ENCODE measurements at regions not wholly inside any gene's neighbourhood (a gene's known extent, or its start where the extent isn't known, plus 50 kb on each side); places are given as distances from the start of the nearest gene placed in this dataset.

DNA sequence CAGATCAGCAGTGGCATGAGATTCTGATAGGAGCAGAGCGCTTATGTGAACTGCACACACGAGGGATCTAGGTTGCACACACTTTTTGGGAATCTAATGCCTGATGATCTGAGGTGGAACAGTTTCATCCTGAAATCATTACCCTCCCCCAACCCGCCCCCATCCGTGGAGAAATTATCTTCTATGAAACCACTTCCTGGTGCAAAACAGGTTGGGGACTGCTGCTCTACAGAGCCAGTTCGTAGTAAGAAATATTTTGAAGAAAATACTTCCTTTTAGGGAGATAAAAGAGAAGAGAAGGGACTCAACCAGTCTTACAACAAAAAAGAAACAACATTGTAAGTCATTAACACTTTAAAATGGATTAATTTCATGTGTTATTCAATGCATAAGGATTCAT, 1308.2 kb downstream of the GATA3 start:
- no peak for TF ChIP-seq EGR1 (IDR thresholded peaks at IDR 0.05; ENCODE audit: low read depth in 2 of 2)
- TF ChIP-seq, protein P1, sequence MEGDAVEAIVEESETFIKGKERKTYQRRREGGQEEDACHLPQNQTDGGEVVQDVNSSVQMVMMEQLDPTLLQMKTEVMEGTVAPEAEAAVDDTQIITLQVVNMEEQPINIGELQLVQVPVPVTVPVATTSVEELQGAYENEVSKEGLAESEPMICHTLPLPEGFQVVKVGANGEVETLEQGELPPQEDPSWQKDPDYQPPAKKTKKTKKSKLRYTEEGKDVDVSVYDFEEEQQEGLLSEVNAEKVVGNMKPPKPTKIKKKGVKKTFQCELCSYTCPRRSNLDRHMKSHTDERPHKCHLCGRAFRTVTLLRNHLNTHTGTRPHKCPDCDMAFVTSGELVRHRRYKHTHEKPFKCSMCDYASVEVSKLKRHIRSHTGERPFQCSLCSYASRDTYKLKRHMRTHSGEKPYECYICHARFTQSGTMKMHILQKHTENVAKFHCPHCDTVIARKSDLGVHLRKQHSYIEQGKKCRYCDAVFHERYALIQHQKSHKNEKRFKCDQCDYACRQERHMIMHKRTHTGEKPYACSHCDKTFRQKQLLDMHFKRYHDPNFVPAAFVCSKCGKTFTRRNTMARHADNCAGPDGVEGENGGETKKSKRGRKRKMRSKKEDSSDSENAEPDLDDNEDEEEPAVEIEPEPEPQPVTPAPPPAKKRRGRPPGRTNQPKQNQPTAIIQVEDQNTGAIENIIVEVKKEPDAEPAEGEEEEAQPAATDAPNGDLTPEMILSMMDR (IDR thresholded peaks at IDR 0.05; ENCODE audit: low read depth, low read length, missing input control): no peak
- TF ChIP-seq RXRA (IDR thresholded peaks at IDR 0.05): no peak
- TF ChIP-seq, protein P2, sequence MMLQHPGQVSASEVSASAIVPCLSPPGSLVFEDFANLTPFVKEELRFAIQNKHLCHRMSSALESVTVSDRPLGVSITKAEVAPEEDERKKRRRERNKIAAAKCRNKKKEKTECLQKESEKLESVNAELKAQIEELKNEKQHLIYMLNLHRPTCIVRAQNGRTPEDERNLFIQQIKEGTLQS (IDR thresholded peaks at IDR 0.05): no peak
- TF ChIP-seq, protein P3, sequence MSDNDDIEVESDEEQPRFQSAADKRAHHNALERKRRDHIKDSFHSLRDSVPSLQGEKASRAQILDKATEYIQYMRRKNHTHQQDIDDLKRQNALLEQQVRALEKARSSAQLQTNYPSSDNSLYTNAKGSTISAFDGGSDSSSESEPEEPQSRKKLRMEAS (IDR thresholded peaks at IDR 0.05): no peak
- TF ChIP-seq SP1 (IDR thresholded peaks at IDR 0.05): no peak
- TF ChIP-seq GABPA (IDR thresholded peaks at IDR 0.05 in 1 of 2, conservative IDR thresholded peaks at IDR 0.05 in 1 of 2): no peak
- TF ChIP-seq, protein P4, sequence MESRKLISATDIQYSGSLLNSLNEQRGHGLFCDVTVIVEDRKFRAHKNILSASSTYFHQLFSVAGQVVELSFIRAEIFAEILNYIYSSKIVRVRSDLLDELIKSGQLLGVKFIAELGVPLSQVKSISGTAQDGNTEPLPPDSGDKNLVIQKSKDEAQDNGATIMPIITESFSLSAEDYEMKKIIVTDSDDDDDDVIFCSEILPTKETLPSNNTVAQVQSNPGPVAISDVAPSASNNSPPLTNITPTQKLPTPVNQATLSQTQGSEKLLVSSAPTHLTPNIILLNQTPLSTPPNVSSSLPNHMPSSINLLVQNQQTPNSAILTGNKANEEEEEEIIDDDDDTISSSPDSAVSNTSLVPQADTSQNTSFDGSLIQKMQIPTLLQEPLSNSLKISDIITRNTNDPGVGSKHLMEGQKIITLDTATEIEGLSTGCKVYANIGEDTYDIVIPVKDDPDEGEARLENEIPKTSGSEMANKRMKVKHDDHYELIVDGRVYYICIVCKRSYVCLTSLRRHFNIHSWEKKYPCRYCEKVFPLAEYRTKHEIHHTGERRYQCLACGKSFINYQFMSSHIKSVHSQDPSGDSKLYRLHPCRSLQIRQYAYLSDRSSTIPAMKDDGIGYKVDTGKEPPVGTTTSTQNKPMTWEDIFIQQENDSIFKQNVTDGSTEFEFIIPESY (IDR thresholded peaks at IDR 0.05): no peak
- TF ChIP-seq, protein P5, sequence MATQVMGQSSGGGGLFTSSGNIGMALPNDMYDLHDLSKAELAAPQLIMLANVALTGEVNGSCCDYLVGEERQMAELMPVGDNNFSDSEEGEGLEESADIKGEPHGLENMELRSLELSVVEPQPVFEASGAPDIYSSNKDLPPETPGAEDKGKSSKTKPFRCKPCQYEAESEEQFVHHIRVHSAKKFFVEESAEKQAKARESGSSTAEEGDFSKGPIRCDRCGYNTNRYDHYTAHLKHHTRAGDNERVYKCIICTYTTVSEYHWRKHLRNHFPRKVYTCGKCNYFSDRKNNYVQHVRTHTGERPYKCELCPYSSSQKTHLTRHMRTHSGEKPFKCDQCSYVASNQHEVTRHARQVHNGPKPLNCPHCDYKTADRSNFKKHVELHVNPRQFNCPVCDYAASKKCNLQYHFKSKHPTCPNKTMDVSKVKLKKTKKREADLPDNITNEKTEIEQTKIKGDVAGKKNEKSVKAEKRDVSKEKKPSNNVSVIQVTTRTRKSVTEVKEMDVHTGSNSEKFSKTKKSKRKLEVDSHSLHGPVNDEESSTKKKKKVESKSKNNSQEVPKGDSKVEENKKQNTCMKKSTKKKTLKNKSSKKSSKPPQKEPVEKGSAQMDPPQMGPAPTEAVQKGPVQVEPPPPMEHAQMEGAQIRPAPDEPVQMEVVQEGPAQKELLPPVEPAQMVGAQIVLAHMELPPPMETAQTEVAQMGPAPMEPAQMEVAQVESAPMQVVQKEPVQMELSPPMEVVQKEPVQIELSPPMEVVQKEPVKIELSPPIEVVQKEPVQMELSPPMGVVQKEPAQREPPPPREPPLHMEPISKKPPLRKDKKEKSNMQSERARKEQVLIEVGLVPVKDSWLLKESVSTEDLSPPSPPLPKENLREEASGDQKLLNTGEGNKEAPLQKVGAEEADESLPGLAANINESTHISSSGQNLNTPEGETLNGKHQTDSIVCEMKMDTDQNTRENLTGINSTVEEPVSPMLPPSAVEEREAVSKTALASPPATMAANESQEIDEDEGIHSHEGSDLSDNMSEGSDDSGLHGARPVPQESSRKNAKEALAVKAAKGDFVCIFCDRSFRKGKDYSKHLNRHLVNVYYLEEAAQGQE (IDR thresholded peaks at IDR 0.05): no peak
- no peak for TF ChIP-seq YY1 (IDR thresholded peaks at IDR 0.05)
- no peak for TF ChIP-seq JUND (IDR thresholded peaks at IDR 0.05)
- TF ChIP-seq FOXA1 (IDR thresholded peaks at IDR 0.05): no peak
- TF ChIP-seq TAF1 (conservative IDR thresholded peaks at IDR 0.05): no peak
- no peak for TF ChIP-seq RAD21 (IDR thresholded peaks at IDR 0.05)
